ENCODE measurements at regions not wholly inside any gene's neighbourhood (a gene's known extent, or its start where the extent isn't known, plus 50 kb on each side); places are given as distances from the start of the nearest gene placed in this dataset.
A peak's percentile ranks its signal among the peaks of the same experiment; 100 is the strongest.

GRCh38 chr1:72678683-72679082 lies 396.3 kb upstream of the NEGR1 start:
- Histone ChIP-seq H3K27me3 (ENCODE audit: control insufficient read depth in 3 of 3, insufficient read depth in 3 of 3, low read depth in 1 of 3, low read length in 3 of 3) (no peaks in the 10 kb centered on the region), H2BK5ac (ENCODE audit: low read length) (no peak overlapping the region), H2BK12ac (ENCODE audit: low read length) (no peak overlapping the region), H3K14ac (ENCODE audit: low read length) (no peak overlapping the region), H2AK5ac (ENCODE audit: low read depth, low read length) (no peak overlapping the region), H3K4me3 (ENCODE audit: low read length in 2 of 2) (no peak overlapping the region), H3K4me1 (ENCODE audit: control insufficient read depth in 2 of 2, insufficient read depth in 1 of 2, low read depth in 1 of 2, low read length in 2 of 2) (no peaks in the 10 kb centered on the region), H3K18ac (ENCODE audit: low read length) (no peak overlapping the region), H2BK120ac (ENCODE audit: low read depth, low read length) (no peak overlapping the region), H3K9ac (ENCODE audit: low read depth, low read length, poor library complexity) (no peak overlapping the region), H3K79me1 (ENCODE audit: low read depth, low read length) (no peaks in the 10 kb centered on the region), H3K27ac (replicated peaks; ENCODE audit: low read length) (no peak overlapping the region), H3K4me2 (ENCODE audit: insufficient read depth, low read length, poor library complexity, severe bottlenecking) (no peak overlapping the region), H4K8ac (ENCODE audit: low read depth, low read length) (no peak overlapping the region), H3K4ac (ENCODE audit: low read length) (no peak overlapping the region), H3K9me3 (replicated peaks in 1 of 2; ENCODE audit: control insufficient read depth in 2 of 2, insufficient read depth in 1 of 2, low read depth in 1 of 2, low read length in 2 of 2) (no peaks in the 10 kb centered on the region), H3K23ac (ENCODE audit: low read depth, low read length, poor library complexity) (no peak overlapping the region), H4K91ac (ENCODE audit: low read depth, low read length, poor library complexity) (no peak overlapping the region), H2AFZ (ENCODE audit: low read length) (no peak overlapping the region), H2BK15ac (ENCODE audit: low read length) (no peak overlapping the region), H3K36me3 (replicated peaks in 1 of 2; ENCODE audit: control insufficient read depth in 2 of 2, insufficient read depth in 2 of 2, low read length in 2 of 2) (no peaks in the 10 kb centered on the region)
- DNase-seq (ENCODE audit: low spot score), result no peak
- WGBS, 2 donors (ENCODE audit: extremely low coverage in 2 of 2, insufficient read length in 2 of 2, insufficient replicate concordance in 1 of 2), result no CpG with 5 or more reads among the region's 4 CpGs

GRCh38 chr1:72670902-72671301 lies 388.6 kb upstream of the NEGR1 start:
- no peak overlapping the region for H4K91ac ChIP-seq (ENCODE audit: low read depth, low read length, poor library complexity)
- H2BK5ac ChIP-seq (ENCODE audit: low read length), result no peak overlapping the region
- no peak overlapping the region for H2BK15ac ChIP-seq (ENCODE audit: low read length)
- no peaks in the 10 kb centered on the region for H3K79me1 ChIP-seq (ENCODE audit: low read depth, low read length)
- H3K18ac ChIP-seq (ENCODE audit: low read length), result no peak overlapping the region
- H3K4me3 ChIP-seq (ENCODE audit: low read length in 2 of 2), result no peak overlapping the region
- no peaks in the 10 kb centered on the region for H3K27me3 ChIP-seq (ENCODE audit: control insufficient read depth in 3 of 3, insufficient read depth in 3 of 3, low read depth in 1 of 3, low read length in 3 of 3)
- H3K14ac ChIP-seq (ENCODE audit: low read length), result no peak overlapping the region
- H2BK120ac ChIP-seq (ENCODE audit: low read depth, low read length), result no peak overlapping the region
- no peak overlapping the region for H3K4me2 ChIP-seq (ENCODE audit: insufficient read depth, low read length, poor library complexity, severe bottlenecking)
- no peak overlapping the region for H3K27ac ChIP-seq (replicated peaks; ENCODE audit: low read length)
- no peak overlapping the region for H3K4ac ChIP-seq (ENCODE audit: low read length)
- H2AFZ ChIP-seq (ENCODE audit: low read length), result no peak overlapping the region
- H3K4me1 ChIP-seq (ENCODE audit: control insufficient read depth in 2 of 2, insufficient read depth in 1 of 2, low read depth in 1 of 2, low read length in 2 of 2), result peaks cover 0 to 5% of the 10 kb centered on the region in 2 donors
- H3K9me3 ChIP-seq (replicated peaks in 1 of 2; ENCODE audit: control insufficient read depth in 2 of 2, insufficient read depth in 1 of 2, low read depth in 1 of 2, low read length in 2 of 2), result no peaks in the 10 kb centered on the region
- H2BK12ac ChIP-seq (ENCODE audit: low read length), result no peak overlapping the region
- no peak overlapping the region for H3K9ac ChIP-seq (ENCODE audit: low read depth, low read length, poor library complexity)
- no peak overlapping the region for H2AK5ac ChIP-seq (ENCODE audit: low read depth, low read length)
- no peaks in the 10 kb centered on the region for H3K36me3 ChIP-seq (replicated peaks in 1 of 2; ENCODE audit: control insufficient read depth in 2 of 2, insufficient read depth in 2 of 2, low read length in 2 of 2)
- H3K23ac ChIP-seq (ENCODE audit: low read depth, low read length, poor library complexity), result no peak overlapping the region
- no CpG with 5 or more reads among the region's 2 CpGs for WGBS, 2 donors (ENCODE audit: extremely low coverage in 2 of 2, insufficient read length in 2 of 2, insufficient replicate concordance in 1 of 2)
- peak; percentile 70 for DNase-seq (ENCODE audit: low spot score)
- no peak overlapping the region for H4K8ac ChIP-seq (ENCODE audit: low read depth, low read length)

- Histone ChIP-seq H3K4me3 (ENCODE audit: low read length in 2 of 2) (no peak overlapping the region), H2BK120ac (ENCODE audit: low read depth, low read length) (no peak overlapping the region), H3K14ac (ENCODE audit: low read length) (no peak overlapping the region)
These were observed 380.6 kb upstream of the NEGR1 start for GRCh38 chr1:72662918-72663317.

GRCh38 chr1:72650843-72651435 lies 368.6 kb upstream of the NEGR1 start:
- WGBS, 2 donors (ENCODE audit: extremely low coverage in 2 of 2, insufficient read length in 2 of 2, insufficient replicate concordance in 1 of 2), result no CpG with 5 or more reads among the region's 5 CpGs
- no peak overlapping the region for H3K27ac ChIP-seq (replicated peaks; ENCODE audit: low read length)
- no peak overlapping the region for H4K8ac ChIP-seq (ENCODE audit: low read depth, low read length)
- H3K79me1 ChIP-seq (ENCODE audit: low read depth, low read length), result no peaks in the 10 kb centered on the region
- no peak overlapping the region for H2BK120ac ChIP-seq (ENCODE audit: low read depth, low read length)
- H3K23ac ChIP-seq (ENCODE audit: low read depth, low read length, poor library complexity), result no peak overlapping the region
- H3K4ac ChIP-seq (ENCODE audit: low read length), result no peak overlapping the region
- no peaks in the 10 kb centered on the region for H3K4me1 ChIP-seq (ENCODE audit: control insufficient read depth in 2 of 2, insufficient read depth in 1 of 2, low read depth in 1 of 2, low read length in 2 of 2)
- H3K9me3 ChIP-seq (replicated peaks in 1 of 2; ENCODE audit: control insufficient read depth in 2 of 2, insufficient read depth in 1 of 2, low read depth in 1 of 2, low read length in 2 of 2), result peaks cover 0 to 2% of the 10 kb centered on the region in 2 donors
- no peak overlapping the region for H2AK5ac ChIP-seq (ENCODE audit: low read depth, low read length)
- no peak overlapping the region for H3K14ac ChIP-seq (ENCODE audit: low read length)
- H3K4me3 ChIP-seq (ENCODE audit: low read length in 2 of 2), result no peak overlapping the region
- no peak overlapping the region for H2BK15ac ChIP-seq (ENCODE audit: low read length)
- H2BK5ac ChIP-seq (ENCODE audit: low read length), result no peak overlapping the region
- no peaks in the 10 kb centered on the region for H3K36me3 ChIP-seq (replicated peaks in 1 of 2; ENCODE audit: control insufficient read depth in 2 of 2, insufficient read depth in 2 of 2, low read length in 2 of 2)
- H3K4me2 ChIP-seq (ENCODE audit: insufficient read depth, low read length, poor library complexity, severe bottlenecking), result no peak overlapping the region
- peak overlapping the region; percentile 57 for H2AFZ ChIP-seq (ENCODE audit: low read length)
- no peak overlapping the region for H4K91ac ChIP-seq (ENCODE audit: low read depth, low read length, poor library complexity)
- no peak overlapping the region for H2BK12ac ChIP-seq (ENCODE audit: low read length)
- no peak overlapping the region for H3K18ac ChIP-seq (ENCODE audit: low read length)
- no peaks in the 10 kb centered on the region for H3K27me3 ChIP-seq (ENCODE audit: control insufficient read depth in 3 of 3, insufficient read depth in 3 of 3, low read depth in 1 of 3, low read length in 3 of 3)
- DNase-seq (ENCODE audit: low spot score), result no peak
- no peak overlapping the region for H3K9ac ChIP-seq (ENCODE audit: low read depth, low read length, poor library complexity)

More at GRCh38 chr1:72662918-72663317, 380.6 kb upstream of the NEGR1 start:
- Histone ChIP-seq H3K4me1 (ENCODE audit: control insufficient read depth in 2 of 2, insufficient read depth in 1 of 2, low read depth in 1 of 2, low read length in 2 of 2) (no peaks in the 10 kb centered on the region), H3K4me2 (ENCODE audit: insufficient read depth, low read length, poor library complexity, severe bottlenecking) (no peak overlapping the region), H4K8ac (ENCODE audit: low read depth, low read length) (no peak overlapping the region), H3K23ac (ENCODE audit: low read depth, low read length, poor library complexity) (no peak overlapping the region), H3K9me3 (replicated peaks in 1 of 2; ENCODE audit: control insufficient read depth in 2 of 2, insufficient read depth in 1 of 2, low read depth in 1 of 2, low read length in 2 of 2) (no peaks in the 10 kb centered on the region), H3K79me1 (ENCODE audit: low read depth, low read length) (no peaks in the 10 kb centered on the region), H3K27ac (replicated peaks; ENCODE audit: low read length) (no peak overlapping the region), H2BK15ac (ENCODE audit: low read length) (no peak overlapping the region), H3K9ac (ENCODE audit: low read depth, low read length, poor library complexity) (no peak overlapping the region), H2AFZ (ENCODE audit: low read length) (no peak overlapping the region), H2BK5ac (ENCODE audit: low read length) (no peak overlapping the region), H3K4ac (ENCODE audit: low read length) (no peak overlapping the region), H3K36me3 (replicated peaks in 1 of 2; ENCODE audit: control insufficient read depth in 2 of 2, insufficient read depth in 2 of 2, low read length in 2 of 2) (no peaks in the 10 kb centered on the region), H2BK12ac (ENCODE audit: low read length) (no peak overlapping the region), H3K18ac (ENCODE audit: low read length) (no peak overlapping the region), H4K91ac (ENCODE audit: low read depth, low read length, poor library complexity) (no peak overlapping the region), H2AK5ac (ENCODE audit: low read depth, low read length) (no peak overlapping the region), H3K27me3 (ENCODE audit: control insufficient read depth in 3 of 3, insufficient read depth in 3 of 3, low read depth in 1 of 3, low read length in 3 of 3) (no peaks in the 10 kb centered on the region)
- no peak for DNase-seq (ENCODE audit: low spot score)
